Osteoblast (primary cell): ENCODE measurements at regions not wholly inside any gene's neighbourhood (a gene's known extent, or its start where the extent isn't known, plus 50 kb on each side); places are given as distances from the start of the nearest gene placed in this dataset.

ENCODE experiments used
- DNase-seq: peaks from one replicate; pipeline ENCODE4 v3.0.0; 2011; ENCODE audit warnings: low spot score, mixed read lengths; ENCODE audit not compliant: insufficient read length; ENCODE audit errors: missing footprints
- H2AFZ ChIP-seq: 2 replicates; pipeline ENCODE4 v1.6.0; 2011; ENCODE audit warnings: mild to moderate bottlenecking, low read length
- H3K27ac ChIP-seq: 2 replicates; pipeline ENCODE4 v1.5.1; 2011; ENCODE audit warnings: mild to moderate bottlenecking, low read depth, low read length, moderate library complexity
- H3K27me3 ChIP-seq: 2 replicates; pipeline ENCODE4 v1.6.0; 2012; ENCODE audit warnings: mild to moderate bottlenecking, control low read depth, inconsistent platforms, low read length, moderate library complexity; ENCODE audit not compliant: insufficient read depth
- H3K36me3 ChIP-seq: 2 replicates; pipeline ENCODE4 v1.5.1; 2011; ENCODE audit warnings: mild to moderate bottlenecking, low read length, control low read depth, moderate library complexity; ENCODE audit not compliant: insufficient read depth
- H3K4me1 ChIP-seq: 2 replicates; pipeline ENCODE4 v1.5.1; 2011; ENCODE audit warnings: mild to moderate bottlenecking, low read length, control low read depth, moderate library complexity; ENCODE audit not compliant: insufficient read depth
- H3K4me2 ChIP-seq: 2 replicates; pipeline ENCODE4 v1.6.0; 2011; ENCODE audit warnings: mild to moderate bottlenecking, low read length; ENCODE audit not compliant: insufficient read depth
- H3K4me3 ChIP-seq: fragments of 200-600 bp; sonication (generic); 3 replicates; pipeline ENCODE4 v1.5.1; 2012; ENCODE audit warnings: mild to moderate bottlenecking, low read length, inconsistent platforms; ENCODE audit not compliant: insufficient read depth
- H3K79me2 ChIP-seq: 2 replicates; pipeline ENCODE4 v1.6.0; 2012; ENCODE audit warnings: mild to moderate bottlenecking, low read length, control low read depth, inconsistent platforms; ENCODE audit not compliant: insufficient read depth
- H3K9me3 ChIP-seq: 2 replicates; pipeline ENCODE4 v1.5.1; 2011; ENCODE audit warnings: low read depth, low read length, control low read depth
- H4K20me1 ChIP-seq: 2 replicates; pipeline ENCODE4 v1.6.0; 2012; ENCODE audit warnings: mild to moderate bottlenecking, low read length, control low read depth; ENCODE audit not compliant: insufficient read depth
- TF ChIP-seq, protein P1 (sequence below): IDR thresholded peaks from 2 replicates; pipeline ENCODE4 v1.5.1; 2011; ENCODE audit warnings: mild to moderate bottlenecking, low read depth, low read length, moderate library complexity; ENCODE audit errors: extremely low read depth

DNA sequence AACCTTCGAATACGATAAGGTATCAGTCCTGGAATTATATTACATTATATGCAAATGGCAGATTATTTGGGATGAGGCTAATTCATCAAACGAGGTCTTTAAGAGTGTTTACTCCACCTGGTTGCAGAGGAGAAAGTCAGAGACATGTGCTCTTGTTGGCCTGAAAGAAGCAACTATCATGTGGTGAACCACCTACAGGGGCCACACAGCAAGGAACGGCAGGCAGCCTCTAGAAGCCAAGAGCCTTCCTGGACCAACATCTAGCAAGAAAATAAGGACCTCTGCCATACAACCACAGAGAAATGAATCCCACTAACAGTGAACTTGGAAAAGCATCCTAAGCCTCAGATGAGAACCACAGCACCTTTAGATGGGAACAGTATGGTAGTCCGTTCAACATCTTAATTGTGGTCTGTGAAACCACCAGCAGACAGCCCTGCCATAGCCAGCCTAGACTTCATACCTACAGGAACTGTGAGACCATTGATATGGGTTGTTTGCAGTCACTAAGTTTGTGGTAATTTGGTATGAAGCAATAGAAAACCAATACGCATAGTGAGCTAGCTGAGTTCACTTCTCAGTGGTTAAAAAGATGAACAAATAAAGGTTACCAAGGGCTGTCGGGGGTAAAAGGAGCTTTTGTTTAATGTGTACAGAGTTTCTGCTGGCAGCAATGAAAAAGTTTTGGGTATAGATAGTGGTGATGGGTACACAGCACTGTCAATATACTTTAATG, 345.7 kb upstream of the RUNX1 start:
- no peak overlapping the region for H3K4me2 ChIP-seq
- H3K27me3 ChIP-seq: no peaks in the 10 kb centered on the region
- TF ChIP-seq, protein P1, sequence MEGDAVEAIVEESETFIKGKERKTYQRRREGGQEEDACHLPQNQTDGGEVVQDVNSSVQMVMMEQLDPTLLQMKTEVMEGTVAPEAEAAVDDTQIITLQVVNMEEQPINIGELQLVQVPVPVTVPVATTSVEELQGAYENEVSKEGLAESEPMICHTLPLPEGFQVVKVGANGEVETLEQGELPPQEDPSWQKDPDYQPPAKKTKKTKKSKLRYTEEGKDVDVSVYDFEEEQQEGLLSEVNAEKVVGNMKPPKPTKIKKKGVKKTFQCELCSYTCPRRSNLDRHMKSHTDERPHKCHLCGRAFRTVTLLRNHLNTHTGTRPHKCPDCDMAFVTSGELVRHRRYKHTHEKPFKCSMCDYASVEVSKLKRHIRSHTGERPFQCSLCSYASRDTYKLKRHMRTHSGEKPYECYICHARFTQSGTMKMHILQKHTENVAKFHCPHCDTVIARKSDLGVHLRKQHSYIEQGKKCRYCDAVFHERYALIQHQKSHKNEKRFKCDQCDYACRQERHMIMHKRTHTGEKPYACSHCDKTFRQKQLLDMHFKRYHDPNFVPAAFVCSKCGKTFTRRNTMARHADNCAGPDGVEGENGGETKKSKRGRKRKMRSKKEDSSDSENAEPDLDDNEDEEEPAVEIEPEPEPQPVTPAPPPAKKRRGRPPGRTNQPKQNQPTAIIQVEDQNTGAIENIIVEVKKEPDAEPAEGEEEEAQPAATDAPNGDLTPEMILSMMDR: no peak
- no peaks in the 10 kb centered on the region for H4K20me1 ChIP-seq
- no peaks in the 10 kb centered on the region for H3K79me2 ChIP-seq
- H3K9me3 ChIP-seq: no peaks in the 10 kb centered on the region
- H3K4me3 ChIP-seq: no peak overlapping the region
- peaks cover 22% of the 10 kb centered on the region for H3K4me1 ChIP-seq
- H3K27ac ChIP-seq: no peak overlapping the region
- no peaks in the 10 kb centered on the region for H3K36me3 ChIP-seq
- H2AFZ ChIP-seq: peak overlapping the region; percentile 19
- peak; percentile 34 for DNase-seq

DNA sequence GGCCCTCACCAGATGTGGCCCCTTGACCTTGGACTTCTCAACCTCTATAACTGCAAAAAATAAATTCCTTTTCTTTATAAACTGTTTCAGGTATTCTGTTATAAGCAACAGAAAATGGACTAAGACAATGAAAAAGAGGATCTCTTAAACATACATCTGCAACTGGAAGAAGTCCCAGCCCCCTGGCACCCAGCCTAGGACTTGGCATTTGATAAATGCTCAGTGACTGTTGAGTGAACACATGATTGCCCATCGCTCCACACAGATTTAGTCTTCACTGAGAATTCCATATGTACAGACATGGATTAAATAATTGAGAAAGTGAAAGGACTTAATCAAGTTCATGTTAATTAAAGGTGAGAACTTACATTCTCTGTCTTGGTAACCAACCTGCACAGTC, 344.9 kb upstream of the RUNX1 start:
- DNase-seq: no peak
- H2AFZ ChIP-seq: no peak overlapping the region
- H3K27ac ChIP-seq: no peak overlapping the region
- H4K20me1 ChIP-seq: no peaks in the 10 kb centered on the region
- no peak overlapping the region for H3K4me3 ChIP-seq
- TF ChIP-seq, protein P1: no peak
- no peaks in the 10 kb centered on the region for H3K79me2 ChIP-seq
- H3K36me3 ChIP-seq: no peaks in the 10 kb centered on the region
- H3K27me3 ChIP-seq: no peaks in the 10 kb centered on the region
- H3K9me3 ChIP-seq: no peaks in the 10 kb centered on the region
- H3K4me2 ChIP-seq: no peak overlapping the region
- H3K4me1 ChIP-seq: peaks cover 15% of the 10 kb centered on the region

DNA sequence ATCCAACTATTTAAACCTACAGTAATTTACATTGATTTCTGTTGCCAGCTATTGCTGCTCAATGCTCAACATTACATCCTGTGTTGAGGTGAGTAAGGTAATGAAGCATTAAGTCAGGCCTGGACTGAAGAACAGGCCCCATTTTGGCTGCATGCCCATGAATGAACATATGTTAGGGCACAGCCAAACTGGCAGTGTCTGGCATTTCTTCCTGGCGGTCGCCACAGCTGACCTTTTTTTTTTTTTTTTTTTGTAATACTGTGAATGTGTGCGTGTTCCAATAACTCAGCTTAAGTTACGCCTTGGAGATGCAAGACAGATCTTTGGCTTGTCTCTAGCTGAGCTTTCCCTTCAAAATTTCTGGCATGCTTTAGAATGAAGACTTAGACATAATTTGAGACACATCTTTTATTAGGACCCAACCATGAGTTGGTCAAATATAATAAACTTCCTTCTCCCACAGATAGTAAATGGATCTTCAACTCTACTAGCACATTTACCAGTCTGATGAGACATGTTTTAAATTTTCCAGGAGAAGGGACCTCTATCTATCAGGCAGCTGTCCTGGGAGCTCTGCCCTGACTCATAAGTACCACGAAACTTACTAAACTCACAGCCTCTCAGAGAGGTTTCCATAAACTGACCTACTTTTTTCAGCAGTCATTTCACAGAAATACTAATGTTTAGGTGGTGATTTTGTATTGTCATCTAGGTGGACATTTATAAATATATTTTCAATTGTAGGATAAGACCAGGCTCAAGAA, 341.1 kb upstream of the RUNX1 start:
- Histone ChIP-seq H3K79me2 (no peaks in the 10 kb centered on the region), H3K36me3 (no peaks in the 10 kb centered on the region), H2AFZ (no peak overlapping the region), H3K27me3 (no peaks in the 10 kb centered on the region), H4K20me1 (no peaks in the 10 kb centered on the region), H3K9me3 (no peaks in the 10 kb centered on the region), H3K4me1 (no peaks in the 10 kb centered on the region), H3K27ac (no peak overlapping the region), H3K4me3 (no peak overlapping the region), H3K4me2 (no peak overlapping the region)
- DNase-seq: peak; percentile 45
- TF ChIP-seq, protein P1: no peak

DNA sequence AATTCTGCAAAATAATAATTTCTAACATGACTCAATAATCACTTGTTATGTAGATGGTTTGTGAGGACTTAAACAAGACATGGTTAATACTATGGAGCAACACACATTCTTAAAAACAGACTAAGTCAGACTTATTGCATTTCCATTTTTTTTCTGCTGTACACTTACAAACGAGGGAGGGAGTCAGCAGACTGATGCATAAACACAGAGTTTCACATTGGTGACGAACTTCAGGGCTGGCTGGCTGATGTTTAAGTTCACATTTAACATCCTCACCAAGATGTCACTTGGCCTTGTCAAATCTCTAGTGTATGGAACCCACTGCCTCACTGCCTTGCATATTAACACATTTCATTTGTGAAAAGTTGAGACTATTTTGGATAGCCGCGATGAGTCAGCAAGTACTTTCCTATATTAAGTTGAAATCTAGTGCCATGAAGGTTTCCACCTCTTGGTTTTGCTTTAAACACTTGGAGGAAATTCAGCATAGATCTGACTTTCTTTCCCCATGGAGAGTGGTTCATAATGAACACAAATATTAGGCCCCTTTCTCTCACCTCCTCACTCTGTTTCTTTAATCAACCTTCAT, 337.5 kb upstream of the RUNX1 start:
- Histone ChIP-seq H3K4me1 (no peaks in the 10 kb centered on the region), H3K4me2 (no peak overlapping the region), H3K36me3 (no peaks in the 10 kb centered on the region), H2AFZ (no peak overlapping the region), H3K4me3 (no peak overlapping the region), H3K27me3 (no peaks in the 10 kb centered on the region), H3K27ac (no peak overlapping the region), H4K20me1 (no peaks in the 10 kb centered on the region), H3K79me2 (no peaks in the 10 kb centered on the region), H3K9me3 (no peaks in the 10 kb centered on the region)
- no peak for DNase-seq
- TF ChIP-seq, protein P1: no peak
